ENCODE measurements at regions not wholly inside any gene's neighbourhood (a gene's known extent, or its start where the extent isn't known, plus 50 kb on each side); places are given as distances from the start of the nearest gene placed in this dataset.

DNA sequence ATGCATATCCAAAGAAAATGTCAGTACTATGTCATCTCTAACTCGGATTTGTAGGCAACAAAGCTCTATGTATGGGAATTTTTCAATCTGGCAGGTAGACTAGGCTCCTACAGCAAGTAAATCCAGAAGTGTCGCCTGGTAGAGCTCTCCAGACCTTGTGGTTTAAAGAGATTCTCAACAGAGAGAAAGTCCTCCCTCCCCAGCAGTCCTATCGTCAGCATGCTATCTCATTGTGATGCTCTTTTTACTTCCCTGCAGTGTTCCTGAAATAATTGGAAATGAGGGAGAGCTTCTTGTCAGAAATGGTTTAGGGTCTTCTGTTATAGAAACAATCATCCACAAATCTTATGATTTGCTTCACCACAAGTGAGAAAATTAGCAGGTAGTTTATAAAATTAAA lies 395.4 kb downstream of the FRK start (continued):
- TF ChIP-seq, protein P1, sequence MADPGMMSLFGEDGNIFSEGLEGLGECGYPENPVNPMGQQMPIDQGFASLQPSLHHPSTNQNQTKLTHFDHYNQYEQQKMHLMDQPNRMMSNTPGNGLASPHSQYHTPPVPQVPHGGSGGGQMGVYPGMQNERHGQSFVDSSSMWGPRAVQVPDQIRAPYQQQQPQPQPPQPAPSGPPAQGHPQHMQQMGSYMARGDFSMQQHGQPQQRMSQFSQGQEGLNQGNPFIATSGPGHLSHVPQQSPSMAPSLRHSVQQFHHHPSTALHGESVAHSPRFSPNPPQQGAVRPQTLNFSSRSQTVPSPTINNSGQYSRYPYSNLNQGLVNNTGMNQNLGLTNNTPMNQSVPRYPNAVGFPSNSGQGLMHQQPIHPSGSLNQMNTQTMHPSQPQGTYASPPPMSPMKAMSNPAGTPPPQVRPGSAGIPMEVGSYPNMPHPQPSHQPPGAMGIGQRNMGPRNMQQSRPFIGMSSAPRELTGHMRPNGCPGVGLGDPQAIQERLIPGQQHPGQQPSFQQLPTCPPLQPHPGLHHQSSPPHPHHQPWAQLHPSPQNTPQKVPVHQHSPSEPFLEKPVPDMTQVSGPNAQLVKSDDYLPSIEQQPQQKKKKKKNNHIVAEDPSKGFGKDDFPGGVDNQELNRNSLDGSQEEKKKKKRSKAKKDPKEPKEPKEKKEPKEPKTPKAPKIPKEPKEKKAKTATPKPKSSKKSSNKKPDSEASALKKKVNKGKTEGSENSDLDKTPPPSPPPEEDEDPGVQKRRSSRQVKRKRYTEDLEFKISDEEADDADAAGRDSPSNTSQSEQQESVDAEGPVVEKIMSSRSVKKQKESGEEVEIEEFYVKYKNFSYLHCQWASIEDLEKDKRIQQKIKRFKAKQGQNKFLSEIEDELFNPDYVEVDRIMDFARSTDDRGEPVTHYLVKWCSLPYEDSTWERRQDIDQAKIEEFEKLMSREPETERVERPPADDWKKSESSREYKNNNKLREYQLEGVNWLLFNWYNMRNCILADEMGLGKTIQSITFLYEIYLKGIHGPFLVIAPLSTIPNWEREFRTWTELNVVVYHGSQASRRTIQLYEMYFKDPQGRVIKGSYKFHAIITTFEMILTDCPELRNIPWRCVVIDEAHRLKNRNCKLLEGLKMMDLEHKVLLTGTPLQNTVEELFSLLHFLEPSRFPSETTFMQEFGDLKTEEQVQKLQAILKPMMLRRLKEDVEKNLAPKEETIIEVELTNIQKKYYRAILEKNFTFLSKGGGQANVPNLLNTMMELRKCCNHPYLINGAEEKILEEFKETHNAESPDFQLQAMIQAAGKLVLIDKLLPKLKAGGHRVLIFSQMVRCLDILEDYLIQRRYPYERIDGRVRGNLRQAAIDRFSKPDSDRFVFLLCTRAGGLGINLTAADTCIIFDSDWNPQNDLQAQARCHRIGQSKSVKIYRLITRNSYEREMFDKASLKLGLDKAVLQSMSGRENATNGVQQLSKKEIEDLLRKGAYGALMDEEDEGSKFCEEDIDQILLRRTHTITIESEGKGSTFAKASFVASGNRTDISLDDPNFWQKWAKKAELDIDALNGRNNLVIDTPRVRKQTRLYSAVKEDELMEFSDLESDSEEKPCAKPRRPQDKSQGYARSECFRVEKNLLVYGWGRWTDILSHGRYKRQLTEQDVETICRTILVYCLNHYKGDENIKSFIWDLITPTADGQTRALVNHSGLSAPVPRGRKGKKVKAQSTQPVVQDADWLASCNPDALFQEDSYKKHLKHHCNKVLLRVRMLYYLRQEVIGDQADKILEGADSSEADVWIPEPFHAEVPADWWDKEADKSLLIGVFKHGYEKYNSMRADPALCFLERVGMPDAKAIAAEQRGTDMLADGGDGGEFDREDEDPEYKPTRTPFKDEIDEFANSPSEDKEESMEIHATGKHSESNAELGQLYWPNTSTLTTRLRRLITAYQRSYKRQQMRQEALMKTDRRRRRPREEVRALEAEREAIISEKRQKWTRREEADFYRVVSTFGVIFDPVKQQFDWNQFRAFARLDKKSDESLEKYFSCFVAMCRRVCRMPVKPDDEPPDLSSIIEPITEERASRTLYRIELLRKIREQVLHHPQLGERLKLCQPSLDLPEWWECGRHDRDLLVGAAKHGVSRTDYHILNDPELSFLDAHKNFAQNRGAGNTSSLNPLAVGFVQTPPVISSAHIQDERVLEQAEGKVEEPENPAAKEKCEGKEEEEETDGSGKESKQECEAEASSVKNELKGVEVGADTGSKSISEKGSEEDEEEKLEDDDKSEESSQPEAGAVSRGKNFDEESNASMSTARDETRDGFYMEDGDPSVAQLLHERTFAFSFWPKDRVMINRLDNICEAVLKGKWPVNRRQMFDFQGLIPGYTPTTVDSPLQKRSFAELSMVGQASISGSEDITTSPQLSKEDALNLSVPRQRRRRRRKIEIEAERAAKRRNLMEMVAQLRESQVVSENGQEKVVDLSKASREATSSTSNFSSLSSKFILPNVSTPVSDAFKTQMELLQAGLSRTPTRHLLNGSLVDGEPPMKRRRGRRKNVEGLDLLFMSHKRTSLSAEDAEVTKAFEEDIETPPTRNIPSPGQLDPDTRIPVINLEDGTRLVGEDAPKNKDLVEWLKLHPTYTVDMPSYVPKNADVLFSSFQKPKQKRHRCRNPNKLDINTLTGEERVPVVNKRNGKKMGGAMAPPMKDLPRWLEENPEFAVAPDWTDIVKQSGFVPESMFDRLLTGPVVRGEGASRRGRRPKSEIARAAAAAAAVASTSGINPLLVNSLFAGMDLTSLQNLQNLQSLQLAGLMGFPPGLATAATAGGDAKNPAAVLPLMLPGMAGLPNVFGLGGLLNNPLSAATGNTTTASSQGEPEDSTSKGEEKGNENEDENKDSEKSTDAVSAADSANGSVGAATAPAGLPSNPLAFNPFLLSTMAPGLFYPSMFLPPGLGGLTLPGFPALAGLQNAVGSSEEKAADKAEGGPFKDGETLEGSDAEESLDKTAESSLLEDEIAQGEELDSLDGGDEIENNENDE (IDR thresholded peaks at IDR 0.05; ENCODE audit: insufficient replicate concordance, low read length): no peak
- no peak for TF ChIP-seq KDM5A (IDR thresholded peaks at IDR 0.05; ENCODE audit: low read length)
- TF ChIP-seq CEBPB (IDR thresholded peaks at IDR 0.05; ENCODE audit: low read depth, low read length): no peak
- TF ChIP-seq TAF1 (IDR thresholded peaks at IDR 0.05; ENCODE audit: low read depth, low read length): no peak
- TF ChIP-seq RNF2 (IDR thresholded peaks at IDR 0.05; ENCODE audit: borderline replicate concordance, low read depth, low read length, missing control alignments, poor library complexity, severe bottlenecking): no peak
- no peak for TF ChIP-seq YY1 (IDR thresholded peaks at IDR 0.05; ENCODE audit: low read depth, low read length)
- TF ChIP-seq RBBP5 (IDR thresholded peaks at IDR 0.05; ENCODE audit: borderline replicate concordance, low read depth, low read length): no peak
- no peak for TF ChIP-seq KDM4A (IDR thresholded peaks at IDR 0.05; ENCODE audit: low read depth, low read length, severe bottlenecking)
- TF ChIP-seq SIX5 (IDR thresholded peaks at IDR 0.05; ENCODE audit: low read depth, low read length): no peak
- no peak for TF ChIP-seq ZNF274 (IDR thresholded peaks at IDR 0.05; ENCODE audit: borderline replicate concordance, extremely low read depth, low read length)
- TF ChIP-seq, protein P2, sequence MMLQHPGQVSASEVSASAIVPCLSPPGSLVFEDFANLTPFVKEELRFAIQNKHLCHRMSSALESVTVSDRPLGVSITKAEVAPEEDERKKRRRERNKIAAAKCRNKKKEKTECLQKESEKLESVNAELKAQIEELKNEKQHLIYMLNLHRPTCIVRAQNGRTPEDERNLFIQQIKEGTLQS (IDR thresholded peaks at IDR 0.05; ENCODE audit: insufficient read depth, low read depth, low read length): no peak
- no peak for TF ChIP-seq JUND (IDR thresholded peaks at IDR 0.05; ENCODE audit: low read length)
